Prostate gland (tissue), 2 donors: ENCODE measurements at regions not wholly inside any gene's neighbourhood (a gene's known extent, or its start where the extent isn't known, plus 50 kb on each side); places are given as distances from the start of the nearest gene placed in this dataset.

Experiments used
- POLR2A ChIP-seq: fragments of 450-650 bp; IDR thresholded peaks from one replicate; pipeline ENCODE4 v1.6.1; 2016; ENCODE audit warnings: antibody characterized with exemption, mild to moderate bottlenecking
- POLR2AphosphoS5 ChIP-seq: sonication (generic); formaldehyde crosslinking; IDR thresholded peaks from one replicate; pipeline ENCODE4 v1.6.1; 2017; ENCODE audit warnings: antibody characterized with exemption
- TF ChIP-seq, protein P1 (sequence below), 4 experiments: fragments of 200-600 bp in 2 of 4; fragments of 450-650 bp in 2 of 4; sonication (generic) in 2 of 4; IDR thresholded peaks; 1 replicate in 3 of 4; 2 replicates in 1 of 4; pipeline ENCODE4 v1.5.1; 2016 to 2019; ENCODE audit warnings: antibody characterized with exemption in 4 of 4, mild to moderate bottlenecking in 2 of 4, moderate library complexity in 2 of 4

DNA sequence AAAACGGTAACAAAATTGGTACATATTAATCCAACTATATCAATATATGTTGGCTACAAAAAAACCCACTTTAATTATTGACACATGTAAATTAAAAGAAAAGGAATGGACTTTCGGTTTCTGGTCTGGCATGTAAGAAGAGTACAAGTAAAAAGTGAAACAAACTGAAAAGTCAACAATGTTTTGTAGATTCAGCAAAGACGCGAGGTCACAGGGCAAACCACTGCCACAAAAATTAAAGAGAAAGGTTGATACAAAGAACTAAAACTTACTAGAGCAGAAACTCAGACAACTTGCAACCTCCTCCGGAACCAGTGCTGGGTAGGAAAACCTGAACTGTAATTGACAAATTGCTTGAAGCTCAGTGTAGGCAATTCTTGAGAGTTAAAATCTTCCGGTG, 110.6 kb upstream of the ARPP21 start:
- TF ChIP-seq, protein P1, sequence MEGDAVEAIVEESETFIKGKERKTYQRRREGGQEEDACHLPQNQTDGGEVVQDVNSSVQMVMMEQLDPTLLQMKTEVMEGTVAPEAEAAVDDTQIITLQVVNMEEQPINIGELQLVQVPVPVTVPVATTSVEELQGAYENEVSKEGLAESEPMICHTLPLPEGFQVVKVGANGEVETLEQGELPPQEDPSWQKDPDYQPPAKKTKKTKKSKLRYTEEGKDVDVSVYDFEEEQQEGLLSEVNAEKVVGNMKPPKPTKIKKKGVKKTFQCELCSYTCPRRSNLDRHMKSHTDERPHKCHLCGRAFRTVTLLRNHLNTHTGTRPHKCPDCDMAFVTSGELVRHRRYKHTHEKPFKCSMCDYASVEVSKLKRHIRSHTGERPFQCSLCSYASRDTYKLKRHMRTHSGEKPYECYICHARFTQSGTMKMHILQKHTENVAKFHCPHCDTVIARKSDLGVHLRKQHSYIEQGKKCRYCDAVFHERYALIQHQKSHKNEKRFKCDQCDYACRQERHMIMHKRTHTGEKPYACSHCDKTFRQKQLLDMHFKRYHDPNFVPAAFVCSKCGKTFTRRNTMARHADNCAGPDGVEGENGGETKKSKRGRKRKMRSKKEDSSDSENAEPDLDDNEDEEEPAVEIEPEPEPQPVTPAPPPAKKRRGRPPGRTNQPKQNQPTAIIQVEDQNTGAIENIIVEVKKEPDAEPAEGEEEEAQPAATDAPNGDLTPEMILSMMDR (IDR thresholded peaks at IDR 0.05) = no peak
- TF ChIP-seq POLR2A (no peak), POLR2AphosphoS5 (no peak)
